NB4 (cell line): ENCODE measurements at regions not wholly inside any gene's neighbourhood (a gene's known extent, or its start where the extent isn't known, plus 50 kb on each side); places are given as distances from the start of the nearest gene placed in this dataset.

Experiments used
- CTCF ChIP-seq: IDR thresholded peaks from one replicate; pipeline ENCODE4 v1.5.1; 2012; ENCODE audit warnings: low read depth, low read length
- POLR2A ChIP-seq: IDR thresholded peaks from 2 replicates; pipeline ENCODE4 v1.6.1; 2011; ENCODE audit warnings: mild to moderate bottlenecking; ENCODE audit not compliant: insufficient read length; ENCODE audit errors: extremely low read depth
- TF ChIP-seq, protein P1 (sequence below): IDR thresholded peaks from 2 replicates; pipeline ENCODE4 v1.6.1; 2011; ENCODE audit warnings: low read depth, low read length

GRCh38 chr1:61013189-61013945 lies 69.0 kb upstream of the NFIA start:
- TF ChIP-seq CTCF (no peak), POLR2A (no peak)
- TF ChIP-seq, protein P1, sequence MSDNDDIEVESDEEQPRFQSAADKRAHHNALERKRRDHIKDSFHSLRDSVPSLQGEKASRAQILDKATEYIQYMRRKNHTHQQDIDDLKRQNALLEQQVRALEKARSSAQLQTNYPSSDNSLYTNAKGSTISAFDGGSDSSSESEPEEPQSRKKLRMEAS, result no peak
